ENCODE measurements at regions not wholly inside any gene's neighbourhood (a gene's known extent, or its start where the extent isn't known, plus 50 kb on each side); places are given as distances from the start of the nearest gene placed in this dataset.
A peak's percentile ranks its signal among the peaks of the same experiment; 100 is the strongest.

DNA sequence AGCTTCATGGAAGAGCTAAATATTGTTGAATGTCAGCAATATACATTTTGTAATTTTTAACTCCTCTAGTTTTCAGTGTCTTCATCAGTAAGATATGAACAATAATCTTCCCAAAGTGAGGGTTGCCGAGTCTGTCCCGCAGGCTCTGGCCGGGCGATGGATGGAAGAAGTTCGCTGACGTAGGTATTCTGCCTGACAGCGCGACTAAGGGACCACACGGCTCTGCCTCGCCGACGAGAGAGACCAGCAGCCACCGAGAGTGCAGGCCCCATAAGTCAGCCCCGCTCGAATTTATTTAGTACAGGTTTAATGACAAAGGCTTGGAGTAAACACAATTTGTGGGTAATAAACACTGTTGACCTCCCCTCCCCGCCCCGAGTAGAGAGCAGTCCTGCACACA is 427.4 kb upstream of the NECTIN3 start:
- TF ChIP-seq EP300 (IDR thresholded peaks at IDR 0.05) (no peak), CTCF (IDR thresholded peaks at IDR 0.05) (no peak), POLR2AphosphoS5 (IDR thresholded peaks at IDR 0.05) (no peak), POLR2A (IDR thresholded peaks at IDR 0.05) (no peak)
- Histone ChIP-seq H3K27me3 (no peaks in the 10 kb centered on the region), H3K27ac (no peak overlapping the region), H3K4me3 (no peak overlapping the region), H3K36me3 (no peaks in the 10 kb centered on the region), H3K9me3 (no peaks in the 10 kb centered on the region), H3K4me1 (no peaks in the 10 kb centered on the region)
- DNase-seq, result peak in 1 of 2 donors; percentile 32
- WGBS, 2 donors, result 88 to 92% methylated on average over 17 of the region's 17 CpGs
- no peak for ATAC-seq (ENCODE audit: low FRiP score in 2 of 2)

- H3K27me3 ChIP-seq, result no peaks in the 10 kb centered on the region
- no peak overlapping the region for H3K4me3 ChIP-seq
- H3K4me1 ChIP-seq, result no peaks in the 10 kb centered on the region
- 75 to 78% methylated on average over 1 of the region's 1 CpG for WGBS, 2 donors
- H3K9me3 ChIP-seq, result no peaks in the 10 kb centered on the region
- H3K36me3 ChIP-seq, result no peaks in the 10 kb centered on the region
- no peak overlapping the region for H3K27ac ChIP-seq
- ATAC-seq (ENCODE audit: low FRiP score in 2 of 2) (no peak), DNase-seq (no peak)
- TF ChIP-seq CTCF (IDR thresholded peaks at IDR 0.05), result no peak
- no peak for TF ChIP-seq EP300 (IDR thresholded peaks at IDR 0.05)
- no peak for TF ChIP-seq POLR2AphosphoS5 (IDR thresholded peaks at IDR 0.05)
These were observed 425.6 kb upstream of the NECTIN3 start for GRCh38 chr3:110646055-110646454.

DNA sequence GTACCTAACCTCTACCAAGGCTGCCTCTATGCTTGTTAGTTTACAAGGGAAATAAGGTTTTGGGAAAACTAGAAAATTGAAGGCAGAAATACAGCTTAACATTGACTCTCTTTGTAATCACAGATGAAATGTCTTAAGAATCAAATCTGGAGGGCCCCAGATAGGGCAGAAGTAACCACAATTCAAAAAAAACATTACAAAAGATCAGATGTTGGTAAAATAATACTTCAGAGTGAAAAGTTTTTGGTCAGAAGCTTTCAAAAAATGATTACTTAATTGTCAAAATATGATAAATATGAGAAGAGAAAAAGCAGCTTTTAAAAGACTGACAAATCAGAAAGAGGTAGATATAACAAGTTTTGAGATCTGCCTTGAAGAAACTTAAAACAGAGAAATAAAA is 425.1 kb upstream of the NECTIN3 start:
- Histone ChIP-seq H3K27me3 (no peaks in the 10 kb centered on the region), H3K36me3 (no peaks in the 10 kb centered on the region), H3K4me1 (no peaks in the 10 kb centered on the region), H3K27ac (no peak overlapping the region), H3K4me3 (no peak overlapping the region), H3K9me3 (no peaks in the 10 kb centered on the region)
- ATAC-seq (ENCODE audit: low FRiP score in 2 of 2) (no peak), DNase-seq (no peak)
- TF ChIP-seq EP300 (IDR thresholded peaks at IDR 0.05) (no peak), POLR2A (IDR thresholded peaks at IDR 0.05) (no peak), POLR2AphosphoS5 (IDR thresholded peaks at IDR 0.05) (no peak), CTCF (IDR thresholded peaks at IDR 0.05) (no peak)

GRCh38 chr3:110647586-110647985 is 424.0 kb upstream of the NECTIN3 start:
- no peak overlapping the region for H3K4me3 ChIP-seq
- 43 to 76% methylated on average over 2 of the region's 2 CpGs for WGBS, 2 donors
- H3K36me3 ChIP-seq, result no peaks in the 10 kb centered on the region
- H3K9me3 ChIP-seq, result no peaks in the 10 kb centered on the region
- H3K27me3 ChIP-seq, result no peaks in the 10 kb centered on the region
- ATAC-seq (ENCODE audit: low FRiP score in 2 of 2), result no peak
- no peaks in the 10 kb centered on the region for H3K4me1 ChIP-seq
- H3K27ac ChIP-seq, result no peak overlapping the region
- no peak for TF ChIP-seq POLR2AphosphoS5 (IDR thresholded peaks at IDR 0.05)
- no peak for TF ChIP-seq EP300 (IDR thresholded peaks at IDR 0.05)
- no peak for TF ChIP-seq POLR2A (IDR thresholded peaks at IDR 0.05)
- no peak for TF ChIP-seq CTCF (IDR thresholded peaks at IDR 0.05)
- no peak for DNase-seq

DNA sequence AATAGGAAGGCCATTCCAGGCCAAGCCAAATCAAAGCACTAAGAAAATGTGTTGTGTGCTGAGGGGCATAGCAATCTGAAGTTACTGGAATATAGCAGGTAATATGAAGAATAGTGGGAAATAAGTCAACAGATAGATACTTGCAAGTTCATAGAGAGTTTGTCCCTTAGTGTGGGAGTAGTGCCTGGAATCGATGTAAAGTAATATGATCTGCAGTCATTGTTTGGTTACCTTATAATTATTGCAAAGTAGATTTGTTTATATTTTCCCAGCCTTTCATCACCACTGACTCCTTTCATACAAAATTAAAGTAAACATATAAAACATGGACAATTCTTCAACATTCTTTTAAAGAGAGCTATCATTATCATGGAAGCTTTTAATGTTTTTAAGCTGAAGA is 420.9 kb upstream of the NECTIN3 start:
- Histone ChIP-seq H3K9me3 (no peaks in the 10 kb centered on the region), H3K4me3 (no peak overlapping the region), H3K27ac (no peak overlapping the region), H3K36me3 (no peaks in the 10 kb centered on the region), H3K27me3 (no peaks in the 10 kb centered on the region), H3K4me1 (peaks cover 0 to 3% (median 0%) of the 10 kb centered on the region in 4 donors)
- no peak for TF ChIP-seq CTCF (IDR thresholded peaks at IDR 0.05)
- DNase-seq, result no peak
- 33 to 50% methylated on average over 1 of the region's 1 CpG for WGBS, 2 donors
- ATAC-seq (ENCODE audit: low FRiP score in 2 of 2), result no peak
